HEK293T (cell line): ENCODE measurements at regions not wholly inside any gene's neighbourhood (a gene's known extent, or its start where the extent isn't known, plus 50 kb on each side); places are given as distances from the start of the nearest gene placed in this dataset.

Source experiments
- ARNT ChIP-seq: fragments of 450-650 bp; IDR thresholded peaks from 2 replicates; pipeline ENCODE4 v1.6.1; 2017; ENCODE audit warnings: mild to moderate bottlenecking
- BHLHE40 ChIP-seq: fragments of 450-650 bp; IDR thresholded peaks from 2 replicates; pipeline ENCODE4 v1.6.1; 2016; ENCODE audit warnings: mild to moderate bottlenecking, moderate library complexity, borderline replicate concordance
- CTBP1 ChIP-seq: fragments of 450-650 bp; IDR thresholded peaks from 2 replicates; pipeline ENCODE4 v1.6.1; 2016; ENCODE audit warnings: borderline replicate concordance
- ELF4 ChIP-seq: fragments of 450-650 bp; IDR thresholded peaks from 2 replicates; pipeline ENCODE4 v1.6.1; 2017; ENCODE audit warnings: antibody characterized with exemption
- FOXA1 ChIP-seq: fragments of 450-650 bp; IDR thresholded peaks from 2 replicates; pipeline ENCODE4 v1.6.1; 2016; ENCODE audit warnings: mild to moderate bottlenecking
- NFRKB ChIP-seq: fragments of 450-650 bp; IDR thresholded peaks from 2 replicates; pipeline ENCODE4 v1.6.1; 2016; ENCODE audit warnings: mild to moderate bottlenecking, moderate library complexity
- SP1 ChIP-seq: fragments of 450-650 bp; IDR thresholded peaks from 2 replicates; pipeline ENCODE4 v1.6.1; 2017
- TF ChIP-seq, protein P1 (sequence below): fragments of 450-650 bp; IDR thresholded peaks from 2 replicates; pipeline ENCODE4 v1.6.1; 2016

- TF ChIP-seq BHLHE40 (no peak), CTBP1 (no peak), SP1 (no peak), NFRKB (no peak), FOXA1 (no peak), ELF4 (no peak), ARNT (no peak)
- TF ChIP-seq, protein P1, sequence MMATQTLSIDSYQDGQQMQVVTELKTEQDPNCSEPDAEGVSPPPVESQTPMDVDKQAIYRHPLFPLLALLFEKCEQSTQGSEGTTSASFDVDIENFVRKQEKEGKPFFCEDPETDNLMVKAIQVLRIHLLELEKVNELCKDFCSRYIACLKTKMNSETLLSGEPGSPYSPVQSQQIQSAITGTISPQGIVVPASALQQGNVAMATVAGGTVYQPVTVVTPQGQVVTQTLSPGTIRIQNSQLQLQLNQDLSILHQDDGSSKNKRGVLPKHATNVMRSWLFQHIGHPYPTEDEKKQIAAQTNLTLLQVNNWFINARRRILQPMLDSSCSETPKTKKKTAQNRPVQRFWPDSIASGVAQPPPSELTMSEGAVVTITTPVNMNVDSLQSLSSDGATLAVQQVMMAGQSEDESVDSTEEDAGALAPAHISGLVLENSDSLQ, result no peak
Measured at GRCh38 chr9:109624896-109625295, 126.8 kb upstream of the PTPN3 start.
